MG63 (cell line): ENCODE measurements at regions not wholly inside any gene's neighbourhood (a gene's known extent, or its start where the extent isn't known, plus 50 kb on each side); places are given as distances from the start of the nearest gene placed in this dataset.
A peak's percentile ranks its signal among the peaks of the same experiment; 100 is the strongest.

ENCODE experiments used
- DNase-seq: peaks from one replicate; pipeline ENCODE4 v3.0.0-alpha.2; 2020
- H3K27me3 ChIP-seq: fragments of 250-450 bp; sonication (Bioruptor Pico); 2 replicates; pipeline ENCODE4 v1.5.1; 2020; ENCODE audit warnings: mild to moderate bottlenecking, moderate library complexity
- H3K36me3 ChIP-seq: fragments of 250-450 bp; sonication (Bioruptor Pico); 2 replicates; pipeline ENCODE4 v1.5.1; 2020; ENCODE audit warnings: mild to moderate bottlenecking, moderate library complexity
- H3K4me3 ChIP-seq: fragments of 250-450 bp; sonication (Bioruptor Pico); 2 replicates; pipeline ENCODE4 v1.5.1; 2020; ENCODE audit warnings: mild to moderate bottlenecking, moderate library complexity
- H3K9me3 ChIP-seq: fragments of 250-450 bp; sonication (Bioruptor Pico); 2 replicates; pipeline ENCODE4 v1.5.1; 2020; ENCODE audit warnings: mild to moderate bottlenecking, moderate library complexity

DNA sequence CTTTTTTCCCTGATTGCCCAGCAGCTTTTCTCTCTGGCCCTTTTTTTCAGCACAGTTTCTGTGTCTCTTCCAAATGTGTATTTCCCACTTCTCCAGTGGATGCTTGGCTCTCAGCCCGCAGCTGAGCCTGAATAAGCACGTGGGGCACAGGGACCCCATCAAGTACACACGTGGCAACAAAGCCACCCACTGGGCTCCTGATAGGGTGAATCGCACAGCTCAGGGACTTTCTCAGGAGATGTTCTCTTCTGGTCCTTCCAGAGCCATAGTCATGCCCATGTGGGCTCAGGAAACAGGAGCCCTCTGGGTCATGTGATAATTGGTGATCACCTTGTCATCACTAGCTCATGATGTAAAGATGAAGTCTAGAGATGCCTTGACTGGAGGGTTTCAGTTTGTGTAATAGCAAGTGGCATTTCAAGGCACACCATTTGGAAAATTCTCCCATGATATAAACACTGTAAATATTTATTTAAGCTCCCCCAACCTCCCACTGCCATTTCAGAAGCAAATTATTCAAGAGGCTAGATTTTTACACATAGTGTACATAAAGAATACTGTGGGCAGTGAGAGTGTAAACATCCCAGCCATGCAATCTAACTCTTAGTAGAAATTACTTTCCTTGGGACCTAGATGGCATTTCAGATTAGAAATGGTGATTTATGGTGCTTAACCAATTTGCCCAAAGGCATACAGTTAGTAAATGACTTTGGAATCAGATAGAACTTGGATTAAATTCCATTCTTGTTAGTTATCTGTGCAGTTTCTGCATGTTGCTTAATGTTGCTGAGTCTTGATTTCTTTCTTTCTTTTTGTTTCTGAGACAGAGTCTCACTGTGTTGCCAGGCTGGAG lies 597.5 kb downstream of the SLC4A3 start:
- DNase-seq = no peak
- Histone ChIP-seq H3K4me3 (no peak overlapping the region), H3K27me3 (no peaks in the 10 kb centered on the region), H3K36me3 (no peaks in the 10 kb centered on the region), H3K9me3 (no peaks in the 10 kb centered on the region)

DNA sequence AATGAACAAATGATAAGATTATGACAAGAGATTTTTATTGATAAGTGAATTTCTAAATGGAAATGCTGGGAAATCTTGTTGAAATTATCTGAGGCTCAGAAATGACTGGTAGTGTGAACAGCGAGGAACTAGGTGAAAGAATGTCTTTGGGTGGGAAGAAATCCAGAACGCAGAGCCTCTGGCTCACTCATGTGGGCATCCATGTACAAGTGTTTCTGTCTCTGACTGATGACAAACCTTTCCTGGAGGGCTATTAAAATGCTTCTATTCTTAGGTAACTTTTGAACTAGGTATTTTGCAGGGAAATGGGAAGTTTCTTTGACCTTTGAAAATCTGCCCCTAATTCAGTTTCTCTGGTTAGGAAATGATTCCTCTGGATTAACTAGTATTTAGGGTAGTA lies 598.6 kb downstream of the SLC4A3 start:
- Histone ChIP-seq H3K27me3 (no peaks in the 10 kb centered on the region), H3K9me3 (no peaks in the 10 kb centered on the region), H3K4me3 (no peak overlapping the region), H3K36me3 (no peaks in the 10 kb centered on the region)
- no peak for DNase-seq

DNA sequence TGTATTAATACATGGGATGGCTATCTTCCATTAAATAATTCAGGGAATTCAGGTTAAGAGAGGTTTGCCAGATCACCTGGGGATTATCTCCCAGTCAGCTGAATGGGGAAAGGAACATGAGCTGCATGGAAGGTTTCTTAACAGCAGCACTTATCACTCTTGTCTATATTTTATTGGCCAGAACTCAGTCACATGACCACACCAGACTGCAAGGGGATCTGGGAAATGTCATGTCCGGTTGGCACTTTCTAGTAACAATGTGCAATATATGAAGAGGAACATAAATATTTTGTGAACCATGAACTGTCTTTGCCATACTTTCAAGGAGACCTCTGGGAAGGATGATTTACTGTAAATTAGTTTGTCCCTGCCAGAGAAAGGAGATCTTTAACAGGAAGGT lies 599.1 kb downstream of the SLC4A3 start:
- H3K4me3 ChIP-seq = no peak overlapping the region
- H3K9me3 ChIP-seq = no peaks in the 10 kb centered on the region
- H3K27me3 ChIP-seq = no peaks in the 10 kb centered on the region
- H3K36me3 ChIP-seq = no peaks in the 10 kb centered on the region
- no peak for DNase-seq

DNA sequence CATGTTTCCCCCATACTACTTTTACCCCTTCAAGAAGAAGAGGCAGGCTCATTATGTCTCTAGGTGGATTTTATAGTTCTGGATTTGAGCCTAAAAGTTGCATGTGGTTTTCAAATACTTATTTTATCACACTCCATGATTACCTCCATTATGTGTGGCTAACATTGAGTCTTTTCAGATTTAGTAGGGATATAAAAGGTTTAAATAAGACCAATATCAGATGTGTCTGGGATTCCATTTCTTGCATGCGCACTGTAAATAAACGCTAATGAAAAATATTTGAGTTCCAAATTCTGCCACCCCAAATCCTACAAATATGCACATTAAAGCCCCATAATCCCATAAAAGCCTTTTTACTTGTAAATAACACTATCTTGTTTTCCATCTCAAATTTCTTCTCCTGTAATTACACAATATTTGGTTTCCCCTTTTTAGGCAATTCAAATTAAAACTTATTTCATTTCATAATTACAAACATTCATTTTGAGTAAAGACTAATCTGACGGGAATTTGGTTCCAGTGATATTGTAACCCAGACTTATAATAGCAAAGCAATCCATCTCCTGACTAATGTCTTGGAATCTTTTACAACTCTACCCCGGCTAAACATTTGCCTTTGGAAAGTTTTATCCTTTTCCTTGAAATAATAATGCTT lies 600.0 kb downstream of the SLC4A3 start:
- Histone ChIP-seq H3K27me3 (no peaks in the 10 kb centered on the region), H3K36me3 (no peaks in the 10 kb centered on the region), H3K4me3 (no peak overlapping the region), H3K9me3 (no peaks in the 10 kb centered on the region)
- DNase-seq = no peak

DNA sequence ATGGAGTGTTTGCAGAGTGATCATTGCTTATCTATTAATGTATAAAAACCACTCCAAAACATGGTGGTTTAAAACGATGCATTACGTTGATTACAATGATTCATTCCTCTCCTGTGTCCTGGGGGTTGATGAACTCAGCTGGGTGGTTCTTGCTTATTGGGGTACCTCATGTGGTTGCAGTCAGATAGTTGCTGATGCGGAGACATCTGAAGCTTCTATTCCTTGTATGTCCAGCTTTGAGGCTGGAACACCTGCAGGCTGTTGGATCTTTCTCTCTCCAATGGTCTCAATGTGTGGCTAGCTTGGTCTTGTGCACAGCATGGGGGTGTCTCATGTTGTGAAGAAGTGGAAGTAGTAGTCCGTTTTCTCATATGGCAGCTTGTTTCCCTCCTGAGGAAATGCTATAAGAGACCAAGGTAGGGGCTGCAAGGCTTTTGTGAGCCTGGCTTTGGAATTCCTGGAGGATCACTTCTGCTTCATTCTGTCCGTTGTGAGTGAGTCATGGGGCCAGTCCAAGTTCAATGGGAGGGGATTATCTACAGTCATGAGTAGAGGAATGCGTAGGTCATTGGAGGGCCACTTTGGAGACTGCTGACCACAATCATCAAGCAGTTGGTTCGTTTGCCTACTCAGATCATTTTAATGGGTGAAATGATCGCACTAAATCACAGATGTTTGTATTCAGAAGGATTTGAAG lies 601.0 kb downstream of the SLC4A3 start:
- Histone ChIP-seq H3K36me3 (no peaks in the 10 kb centered on the region), H3K27me3 (no peaks in the 10 kb centered on the region), H3K9me3 (no peaks in the 10 kb centered on the region), H3K4me3 (no peak overlapping the region)
- peak; percentile 92 for DNase-seq

DNA sequence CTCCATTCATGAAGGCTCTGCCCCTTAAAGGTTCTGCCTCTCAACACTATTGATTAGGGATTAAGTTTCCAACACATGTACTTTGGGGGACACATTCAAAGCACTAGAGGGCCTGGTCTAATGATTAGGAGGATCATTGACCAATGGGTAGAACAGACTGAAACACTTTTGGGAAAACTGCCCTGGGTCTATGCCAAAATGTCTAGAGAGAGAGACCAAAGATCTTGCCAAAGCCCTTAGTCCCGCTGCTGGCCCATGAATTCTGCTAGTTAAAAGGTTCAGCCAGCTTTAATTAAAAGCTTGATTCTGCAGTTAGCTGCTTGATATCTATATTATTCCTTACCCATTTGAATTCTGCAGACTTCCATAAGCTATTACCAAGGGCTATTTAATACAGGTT lies 613.2 kb downstream of the SLC4A3 start:
- Histone ChIP-seq H3K4me3 (no peak overlapping the region), H3K36me3 (no peaks in the 10 kb centered on the region), H3K9me3 (no peaks in the 10 kb centered on the region), H3K27me3 (no peaks in the 10 kb centered on the region)
- DNase-seq = no peak

DNA sequence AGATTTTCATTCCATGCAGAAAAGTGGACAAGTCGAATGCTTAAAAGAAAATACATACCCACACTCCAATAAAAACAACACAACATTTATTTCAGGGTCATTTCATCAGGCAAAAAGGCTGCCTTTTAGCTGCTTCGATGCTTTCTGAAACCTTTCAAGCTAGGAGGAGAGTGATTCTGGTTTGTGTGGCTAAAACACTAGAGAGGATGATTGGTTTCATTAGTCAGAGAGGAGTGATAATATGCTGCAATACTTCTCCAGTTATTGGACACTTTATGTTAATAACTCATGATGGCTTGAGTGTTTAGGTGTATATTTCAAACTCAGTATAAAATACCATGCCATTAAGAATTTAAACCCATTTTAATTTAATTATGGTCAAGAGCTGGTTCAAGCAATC lies 614.0 kb downstream of the SLC4A3 start:
- DNase-seq = no peak
- no peaks in the 10 kb centered on the region for H3K9me3 ChIP-seq
- no peaks in the 10 kb centered on the region for H3K36me3 ChIP-seq
- H3K4me3 ChIP-seq = no peak overlapping the region
- H3K27me3 ChIP-seq = no peaks in the 10 kb centered on the region

DNA sequence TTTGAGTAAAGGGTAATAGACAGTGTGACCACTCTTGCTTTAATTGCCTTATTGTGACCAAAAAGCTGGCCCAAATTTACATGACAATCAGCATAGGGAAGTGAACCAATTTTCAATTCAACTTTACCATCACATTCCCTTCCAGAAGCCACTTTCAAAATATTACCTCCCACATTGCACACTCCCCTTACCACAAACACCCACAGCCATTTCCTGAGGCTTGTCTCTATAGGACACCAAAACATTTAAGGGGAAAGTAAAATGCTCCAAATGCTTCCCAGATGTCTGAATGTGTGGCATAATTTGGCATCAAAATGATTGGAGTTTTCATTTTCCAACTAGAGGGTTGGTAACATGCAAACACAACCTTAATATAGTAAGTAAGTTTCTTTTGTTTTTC lies 616.1 kb downstream of the SLC4A3 start:
- H3K36me3 ChIP-seq = no peaks in the 10 kb centered on the region
- DNase-seq = no peak
- H3K27me3 ChIP-seq = no peaks in the 10 kb centered on the region
- no peak overlapping the region for H3K4me3 ChIP-seq
- H3K9me3 ChIP-seq = no peaks in the 10 kb centered on the region

DNA sequence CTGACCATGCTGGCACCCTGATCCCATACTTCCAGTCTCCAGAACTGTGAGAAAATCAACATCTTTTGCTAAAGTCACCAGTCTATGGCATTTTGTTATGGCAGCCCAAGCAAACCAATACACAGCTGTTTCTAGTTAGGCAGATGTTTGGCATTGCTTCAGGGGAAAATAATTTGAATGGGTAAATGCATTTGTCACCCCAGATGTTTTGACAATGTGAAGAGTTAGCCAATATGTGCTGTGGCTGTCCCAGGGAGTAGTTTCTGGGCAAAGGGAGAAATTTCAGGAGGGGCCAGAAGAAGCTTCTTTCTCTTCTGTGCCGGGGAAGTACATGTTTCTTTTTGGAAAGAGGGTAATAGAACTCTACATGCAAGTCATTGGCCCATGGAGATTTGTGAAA lies 619.0 kb downstream of the SLC4A3 start:
- Histone ChIP-seq H3K4me3 (no peak overlapping the region), H3K36me3 (no peaks in the 10 kb centered on the region), H3K27me3 (no peaks in the 10 kb centered on the region), H3K9me3 (no peaks in the 10 kb centered on the region)
- DNase-seq = no peak

DNA sequence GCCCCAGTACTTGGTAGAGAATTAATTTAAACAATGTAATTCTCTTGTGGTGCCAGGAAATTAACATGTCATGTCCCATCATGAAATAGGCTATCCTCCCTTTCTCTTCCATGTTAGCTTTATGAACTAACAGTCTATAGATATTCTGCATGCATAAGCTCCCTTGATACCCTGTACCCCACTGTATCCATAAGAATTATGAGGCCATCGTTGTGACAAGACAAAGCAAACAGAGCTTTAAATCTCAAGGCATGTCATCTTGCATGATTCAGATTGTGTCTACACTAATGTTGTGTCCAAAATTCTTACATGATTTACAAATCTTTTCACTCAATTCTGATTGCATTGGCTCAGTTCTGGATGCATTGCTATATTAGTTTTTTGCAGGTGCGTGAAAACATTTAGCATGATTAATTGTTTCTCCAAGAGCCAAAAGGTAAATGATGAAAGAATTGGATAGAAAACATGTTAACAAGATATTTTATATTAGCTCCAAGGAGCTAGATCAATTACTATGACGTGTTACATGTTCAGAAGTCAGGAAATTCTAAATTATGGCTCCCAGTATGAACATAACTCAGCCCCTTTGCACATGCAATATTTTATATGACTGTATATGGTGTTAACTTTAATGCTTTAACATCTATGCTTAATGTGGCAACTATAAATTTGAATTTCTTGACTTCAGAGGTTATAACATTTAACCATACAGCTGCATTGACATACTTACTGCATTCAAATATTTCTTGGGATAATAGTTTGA lies 620.3 kb downstream of the SLC4A3 start:
- Histone ChIP-seq H3K27me3 (no peaks in the 10 kb centered on the region), H3K9me3 (no peaks in the 10 kb centered on the region), H3K36me3 (no peaks in the 10 kb centered on the region), H3K4me3 (no peak overlapping the region)
- no peak for DNase-seq

DNA sequence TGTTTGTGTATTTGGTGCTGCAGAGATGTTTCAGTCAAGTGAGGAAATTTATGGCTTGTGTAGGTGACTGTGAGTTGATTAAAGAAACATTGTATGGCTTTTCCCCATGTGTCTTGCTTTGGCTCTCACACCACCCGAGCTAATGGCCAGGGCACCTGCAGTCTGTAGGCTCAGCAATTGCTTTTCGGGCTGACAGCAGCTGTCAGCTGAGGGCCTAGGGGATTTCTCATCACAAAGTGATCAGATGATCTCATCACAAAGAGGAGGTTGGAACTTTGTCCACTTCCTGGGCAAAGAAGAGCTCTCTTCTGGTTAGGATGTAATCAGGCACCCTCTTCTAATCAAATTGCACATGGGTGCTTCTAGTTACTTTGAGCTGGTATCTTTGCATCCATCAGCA lies 632.2 kb downstream of the SLC4A3 start:
- DNase-seq = no peak
- no peaks in the 10 kb centered on the region for H3K36me3 ChIP-seq
- no peaks in the 10 kb centered on the region for H3K27me3 ChIP-seq
- H3K4me3 ChIP-seq = no peak overlapping the region
- no peaks in the 10 kb centered on the region for H3K9me3 ChIP-seq

DNA sequence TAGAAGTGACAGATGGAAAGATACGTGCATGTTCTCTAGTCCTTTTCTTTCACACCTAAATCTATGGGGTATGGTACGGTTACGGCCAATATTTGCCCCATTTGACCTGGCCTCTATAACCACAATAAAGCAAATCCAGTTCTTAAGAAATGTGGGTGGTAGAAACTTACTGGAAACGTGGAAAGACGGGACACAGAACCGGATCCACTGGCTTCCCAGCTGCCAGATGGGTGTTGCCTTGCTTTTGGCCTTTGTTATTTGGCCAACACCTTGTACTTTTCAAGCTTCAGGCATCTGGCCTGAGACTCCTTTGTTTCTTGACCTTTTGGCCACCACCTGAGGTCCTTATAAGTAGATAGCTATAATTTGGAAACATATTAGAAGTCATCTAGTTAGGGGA lies 635.9 kb downstream of the SLC4A3 start:
- H3K4me3 ChIP-seq = no peak overlapping the region
- no peaks in the 10 kb centered on the region for H3K27me3 ChIP-seq
- no peaks in the 10 kb centered on the region for H3K9me3 ChIP-seq
- DNase-seq = no peak
- no peaks in the 10 kb centered on the region for H3K36me3 ChIP-seq

DNA sequence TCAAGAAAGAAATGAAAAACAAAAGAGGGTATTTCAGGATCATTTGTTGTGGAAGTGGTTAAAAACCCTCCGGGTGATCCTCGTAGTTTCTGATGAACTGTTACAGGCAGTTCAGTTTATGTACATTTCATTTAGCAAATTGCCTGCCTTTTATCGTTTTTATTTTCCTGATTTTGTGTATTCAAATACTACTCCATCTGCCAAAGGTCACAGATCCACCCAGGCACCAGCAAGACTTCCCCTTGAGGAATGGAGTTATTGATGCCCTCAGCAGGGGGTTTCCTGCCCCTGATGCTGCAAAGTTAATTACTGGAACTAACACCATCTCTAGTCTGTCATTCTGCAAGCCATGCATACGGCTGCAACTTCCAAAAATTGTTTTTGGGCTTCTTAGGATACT lies 641.9 kb downstream of the SLC4A3 start:
- Histone ChIP-seq H3K4me3 (no peak overlapping the region), H3K9me3 (no peaks in the 10 kb centered on the region), H3K36me3 (no peaks in the 10 kb centered on the region), H3K27me3 (no peaks in the 10 kb centered on the region)
- DNase-seq = no peak

DNA sequence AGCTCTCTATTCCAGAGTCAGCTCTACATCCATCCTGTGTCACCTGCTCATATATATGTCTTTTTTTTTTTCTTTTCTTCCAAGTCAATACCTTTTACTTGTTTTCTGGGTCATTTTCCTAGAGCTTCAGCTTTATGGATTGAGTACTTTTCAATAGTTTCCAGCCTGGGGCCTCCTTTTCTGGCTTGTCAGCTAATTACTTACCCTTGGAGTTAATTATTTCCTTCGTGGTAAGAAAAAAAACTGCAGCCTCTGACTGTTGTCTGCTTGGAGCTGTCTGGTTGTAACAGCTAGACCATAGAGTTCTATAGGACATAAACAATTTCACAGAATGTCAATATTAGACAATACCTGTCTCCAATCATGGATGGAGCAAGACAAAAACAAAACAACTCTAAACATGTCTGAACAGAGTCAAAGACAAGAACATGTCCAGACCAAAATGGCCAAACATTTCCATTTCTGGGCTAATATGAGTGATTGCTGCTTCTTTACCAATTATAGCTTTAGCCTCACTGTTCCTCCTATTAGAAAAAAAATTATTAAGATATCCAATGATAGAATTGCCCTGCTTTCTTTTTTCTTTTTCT lies 643.1 kb downstream of the SLC4A3 start:
- Histone ChIP-seq H3K36me3 (no peaks in the 10 kb centered on the region), H3K9me3 (no peaks in the 10 kb centered on the region), H3K27me3 (no peaks in the 10 kb centered on the region), H3K4me3 (no peak overlapping the region)
- DNase-seq = no peak

DNA sequence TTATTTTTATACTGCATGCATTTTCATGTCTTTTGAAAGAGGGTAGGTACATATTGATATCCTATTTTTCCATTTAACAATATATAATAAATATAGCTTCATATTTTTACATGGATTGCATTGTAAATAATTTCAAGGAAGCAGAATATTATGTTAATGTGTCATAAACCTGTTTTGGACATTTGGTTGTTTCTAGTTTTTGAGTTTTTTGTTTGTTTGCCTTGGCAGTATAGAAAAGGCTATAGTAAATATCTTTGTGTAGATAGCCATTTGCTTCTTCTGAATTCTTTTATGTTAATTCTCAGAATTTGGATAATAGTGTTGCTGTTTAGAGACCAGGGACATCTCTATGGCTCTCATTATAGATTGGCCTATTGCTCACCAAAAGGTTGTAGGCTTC lies 645.2 kb downstream of the SLC4A3 start:
- Histone ChIP-seq H3K27me3 (no peaks in the 10 kb centered on the region), H3K4me3 (no peak overlapping the region), H3K9me3 (no peaks in the 10 kb centered on the region), H3K36me3 (no peaks in the 10 kb centered on the region)
- no peak for DNase-seq

DNA sequence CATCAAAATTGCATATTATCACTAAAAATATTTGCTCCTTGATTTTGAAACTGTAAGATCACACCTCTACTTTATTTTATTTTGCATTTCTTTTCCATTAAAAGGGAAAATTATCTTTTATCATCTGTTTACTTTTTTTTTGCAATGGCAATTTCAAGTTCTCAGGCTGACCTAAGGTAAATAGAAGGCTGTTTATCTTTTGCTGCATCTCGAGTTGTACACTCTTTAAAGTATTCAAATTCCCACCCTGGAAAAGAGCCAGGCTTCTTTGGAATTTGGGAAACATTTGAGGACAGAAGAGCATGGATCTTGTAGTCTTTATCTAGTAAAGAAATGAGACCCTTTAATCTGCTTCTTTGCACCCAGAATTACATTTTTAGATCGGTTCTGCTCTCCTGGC lies 645.7 kb downstream of the SLC4A3 start:
- Histone ChIP-seq H3K4me3 (no peak overlapping the region), H3K36me3 (no peaks in the 10 kb centered on the region), H3K27me3 (no peaks in the 10 kb centered on the region), H3K9me3 (no peaks in the 10 kb centered on the region)
- no peak for DNase-seq

DNA sequence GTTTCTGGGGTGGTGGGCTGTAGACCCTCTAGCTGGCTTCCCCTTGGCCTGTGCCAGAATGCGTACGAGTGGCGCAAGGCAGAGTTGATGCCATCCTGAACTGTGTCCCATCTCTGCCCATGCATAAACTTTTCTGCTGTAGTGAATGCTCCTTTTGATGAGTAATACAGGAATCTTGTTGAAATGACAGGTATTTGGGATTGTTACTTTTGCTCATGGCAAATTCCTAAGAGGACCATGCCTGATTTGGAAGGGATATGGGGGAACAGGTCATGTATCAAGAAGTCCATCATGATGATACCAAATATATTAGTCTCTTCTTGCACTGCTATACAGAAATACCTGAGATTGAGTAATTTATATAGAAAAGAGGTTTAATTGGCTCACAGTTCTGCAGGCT lies 648.0 kb downstream of the SLC4A3 start:
- Histone ChIP-seq H3K9me3 (no peaks in the 10 kb centered on the region), H3K4me3 (no peak overlapping the region), H3K27me3 (no peaks in the 10 kb centered on the region), H3K36me3 (no peaks in the 10 kb centered on the region)
- no peak for DNase-seq
